ENCODE measurements at regions not wholly inside any gene's neighbourhood (a gene's known extent, or its start where the extent isn't known, plus 50 kb on each side); places are given as distances from the start of the nearest gene placed in this dataset.

GRCh38 chrX:109873983-109874382 lies 128.9 kb upstream of the TMEM164 start:
- DNase-seq: no peak
- no peaks in the 10 kb centered on the region for H3K36me3 ChIP-seq (ENCODE audit: control insufficient read depth, insufficient read depth, low read length)
- H3K4me1 ChIP-seq (ENCODE audit: control insufficient read depth, insufficient read depth, low read length, poor library complexity, severe bottlenecking): no peaks in the 10 kb centered on the region
- no peaks in the 10 kb centered on the region for H3K9me3 ChIP-seq (ENCODE audit: control insufficient read depth, low read length)
- H3K27me3 ChIP-seq (replicated peaks; ENCODE audit: control insufficient read depth, insufficient read depth, low read length, poor library complexity, severe bottlenecking): no peaks in the 10 kb centered on the region
- no peak overlapping the region for H3K4me3 ChIP-seq (ENCODE audit: insufficient read depth, low read depth, low read length, poor library complexity, severe bottlenecking)
- no peak overlapping the region for H3K27ac ChIP-seq (ENCODE audit: insufficient read depth, low read length, poor library complexity, severe bottlenecking)

GRCh38 chrX:109874548-109874947 lies 128.4 kb upstream of the TMEM164 start:
- H3K4me3 ChIP-seq (ENCODE audit: insufficient read depth, low read depth, low read length, poor library complexity, severe bottlenecking): no peak overlapping the region
- H3K27ac ChIP-seq (ENCODE audit: insufficient read depth, low read length, poor library complexity, severe bottlenecking): no peak overlapping the region
- H3K27me3 ChIP-seq (replicated peaks; ENCODE audit: control insufficient read depth, insufficient read depth, low read length, poor library complexity, severe bottlenecking): no peaks in the 10 kb centered on the region
- no peaks in the 10 kb centered on the region for H3K9me3 ChIP-seq (ENCODE audit: control insufficient read depth, low read length)
- H3K4me1 ChIP-seq (ENCODE audit: control insufficient read depth, insufficient read depth, low read length, poor library complexity, severe bottlenecking): no peaks in the 10 kb centered on the region
- DNase-seq: no peak
- H3K36me3 ChIP-seq (ENCODE audit: control insufficient read depth, insufficient read depth, low read length): no peaks in the 10 kb centered on the region

GRCh38 chrX:109875831-109876230 lies 127.1 kb upstream of the TMEM164 start:
- no peaks in the 10 kb centered on the region for H3K9me3 ChIP-seq (ENCODE audit: control insufficient read depth, low read length)
- DNase-seq: no peak
- no peak overlapping the region for H3K27ac ChIP-seq (ENCODE audit: insufficient read depth, low read length, poor library complexity, severe bottlenecking)
- H3K36me3 ChIP-seq (ENCODE audit: control insufficient read depth, insufficient read depth, low read length): no peaks in the 10 kb centered on the region
- H3K4me1 ChIP-seq (ENCODE audit: control insufficient read depth, insufficient read depth, low read length, poor library complexity, severe bottlenecking): no peaks in the 10 kb centered on the region
- no peak overlapping the region for H3K4me3 ChIP-seq (ENCODE audit: insufficient read depth, low read depth, low read length, poor library complexity, severe bottlenecking)
- H3K27me3 ChIP-seq (replicated peaks; ENCODE audit: control insufficient read depth, insufficient read depth, low read length, poor library complexity, severe bottlenecking): no peaks in the 10 kb centered on the region

GRCh38 chrX:109878236-109878635 lies 124.7 kb upstream of the TMEM164 start:
- Histone ChIP-seq H3K27ac (ENCODE audit: insufficient read depth, low read length, poor library complexity, severe bottlenecking) (no peak overlapping the region), H3K9me3 (ENCODE audit: control insufficient read depth, low read length) (no peaks in the 10 kb centered on the region), H3K27me3 (replicated peaks; ENCODE audit: control insufficient read depth, insufficient read depth, low read length, poor library complexity, severe bottlenecking) (no peaks in the 10 kb centered on the region), H3K4me3 (ENCODE audit: insufficient read depth, low read depth, low read length, poor library complexity, severe bottlenecking) (no peak overlapping the region), H3K36me3 (ENCODE audit: control insufficient read depth, insufficient read depth, low read length) (no peaks in the 10 kb centered on the region), H3K4me1 (ENCODE audit: control insufficient read depth, insufficient read depth, low read length, poor library complexity, severe bottlenecking) (no peaks in the 10 kb centered on the region)
- no peak for DNase-seq

- Histone ChIP-seq H3K36me3 (ENCODE audit: control insufficient read depth, insufficient read depth, low read length) (no peaks in the 10 kb centered on the region), H3K9me3 (ENCODE audit: control insufficient read depth, low read length) (no peaks in the 10 kb centered on the region), H3K27ac (ENCODE audit: insufficient read depth, low read length, poor library complexity, severe bottlenecking) (no peak overlapping the region), H3K27me3 (replicated peaks; ENCODE audit: control insufficient read depth, insufficient read depth, low read length, poor library complexity, severe bottlenecking) (no peaks in the 10 kb centered on the region), H3K4me1 (ENCODE audit: control insufficient read depth, insufficient read depth, low read length, poor library complexity, severe bottlenecking) (no peaks in the 10 kb centered on the region), H3K4me3 (ENCODE audit: insufficient read depth, low read depth, low read length, poor library complexity, severe bottlenecking) (no peak overlapping the region)
- DNase-seq: no peak
Observed at GRCh38 chrX:109879991-109880390, 122.9 kb upstream of the TMEM164 start.

- no peak for DNase-seq
- Histone ChIP-seq H3K36me3 (ENCODE audit: control insufficient read depth, insufficient read depth, low read length) (no peaks in the 10 kb centered on the region), H3K4me1 (ENCODE audit: control insufficient read depth, insufficient read depth, low read length, poor library complexity, severe bottlenecking) (no peaks in the 10 kb centered on the region), H3K27me3 (replicated peaks; ENCODE audit: control insufficient read depth, insufficient read depth, low read length, poor library complexity, severe bottlenecking) (no peaks in the 10 kb centered on the region), H3K4me3 (ENCODE audit: insufficient read depth, low read depth, low read length, poor library complexity, severe bottlenecking) (no peak overlapping the region), H3K9me3 (ENCODE audit: control insufficient read depth, low read length) (no peaks in the 10 kb centered on the region), H3K27ac (ENCODE audit: insufficient read depth, low read length, poor library complexity, severe bottlenecking) (no peak overlapping the region)
Observed at GRCh38 chrX:109880629-109881028, 122.3 kb upstream of the TMEM164 start.

GRCh38 chrX:109886122-109886761 lies 116.7 kb upstream of the TMEM164 start:
- Histone ChIP-seq H3K27me3 (replicated peaks; ENCODE audit: control insufficient read depth, insufficient read depth, low read length, poor library complexity, severe bottlenecking) (no peaks in the 10 kb centered on the region), H3K27ac (ENCODE audit: insufficient read depth, low read length, poor library complexity, severe bottlenecking) (no peak overlapping the region), H3K4me3 (ENCODE audit: insufficient read depth, low read depth, low read length, poor library complexity, severe bottlenecking) (no peak overlapping the region), H3K9me3 (ENCODE audit: control insufficient read depth, low read length) (no peaks in the 10 kb centered on the region), H3K4me1 (ENCODE audit: control insufficient read depth, insufficient read depth, low read length, poor library complexity, severe bottlenecking) (no peaks in the 10 kb centered on the region), H3K36me3 (ENCODE audit: control insufficient read depth, insufficient read depth, low read length) (no peaks in the 10 kb centered on the region)
- DNase-seq: peak in 1 of 3 donors; percentile 0

- H3K36me3 ChIP-seq (ENCODE audit: control insufficient read depth, insufficient read depth, low read length): no peaks in the 10 kb centered on the region
- no peak overlapping the region for H3K27ac ChIP-seq (ENCODE audit: insufficient read depth, low read length, poor library complexity, severe bottlenecking)
- H3K4me3 ChIP-seq (ENCODE audit: insufficient read depth, low read depth, low read length, poor library complexity, severe bottlenecking): no peak overlapping the region
- DNase-seq: no peak
- no peaks in the 10 kb centered on the region for H3K9me3 ChIP-seq (ENCODE audit: control insufficient read depth, low read length)
- H3K27me3 ChIP-seq (replicated peaks; ENCODE audit: control insufficient read depth, insufficient read depth, low read length, poor library complexity, severe bottlenecking): no peaks in the 10 kb centered on the region
- no peaks in the 10 kb centered on the region for H3K4me1 ChIP-seq (ENCODE audit: control insufficient read depth, insufficient read depth, low read length, poor library complexity, severe bottlenecking)
Observed at GRCh38 chrX:109889289-109890006, 113.5 kb upstream of the TMEM164 start.

- no peak overlapping the region for H3K27ac ChIP-seq (ENCODE audit: insufficient read depth, low read length, poor library complexity, severe bottlenecking)
- DNase-seq: no peak
Observed at GRCh38 chrX:109890300-109890699, 112.6 kb upstream of the TMEM164 start.

GRCh38 chrX:109890910-109891502 lies 111.9 kb upstream of the TMEM164 start:
- no peaks in the 10 kb centered on the region for H3K36me3 ChIP-seq (ENCODE audit: control insufficient read depth, insufficient read depth, low read length)
- H3K9me3 ChIP-seq (ENCODE audit: control insufficient read depth, low read length): no peaks in the 10 kb centered on the region
- DNase-seq: peak; percentile 3 to 20 (median 5)
- no peaks in the 10 kb centered on the region for H3K27me3 ChIP-seq (replicated peaks; ENCODE audit: control insufficient read depth, insufficient read depth, low read length, poor library complexity, severe bottlenecking)
- no peak overlapping the region for H3K27ac ChIP-seq (ENCODE audit: insufficient read depth, low read length, poor library complexity, severe bottlenecking)
- H3K4me3 ChIP-seq (ENCODE audit: insufficient read depth, low read depth, low read length, poor library complexity, severe bottlenecking): no peak overlapping the region
- H3K4me1 ChIP-seq (ENCODE audit: control insufficient read depth, insufficient read depth, low read length, poor library complexity, severe bottlenecking): no peaks in the 10 kb centered on the region

More at GRCh38 chrX:109890300-109890699, 112.6 kb upstream of the TMEM164 start:
- Histone ChIP-seq H3K27me3 (replicated peaks; ENCODE audit: control insufficient read depth, insufficient read depth, low read length, poor library complexity, severe bottlenecking) (no peaks in the 10 kb centered on the region), H3K9me3 (ENCODE audit: control insufficient read depth, low read length) (no peaks in the 10 kb centered on the region), H3K4me3 (ENCODE audit: insufficient read depth, low read depth, low read length, poor library complexity, severe bottlenecking) (no peak overlapping the region), H3K36me3 (ENCODE audit: control insufficient read depth, insufficient read depth, low read length) (no peaks in the 10 kb centered on the region), H3K4me1 (ENCODE audit: control insufficient read depth, insufficient read depth, low read length, poor library complexity, severe bottlenecking) (no peaks in the 10 kb centered on the region)
